ENCODE measurements at regions not wholly inside any gene's neighbourhood (a gene's known extent, or its start where the extent isn't known, plus 50 kb on each side); places are given as distances from the start of the nearest gene placed in this dataset.

DNA sequence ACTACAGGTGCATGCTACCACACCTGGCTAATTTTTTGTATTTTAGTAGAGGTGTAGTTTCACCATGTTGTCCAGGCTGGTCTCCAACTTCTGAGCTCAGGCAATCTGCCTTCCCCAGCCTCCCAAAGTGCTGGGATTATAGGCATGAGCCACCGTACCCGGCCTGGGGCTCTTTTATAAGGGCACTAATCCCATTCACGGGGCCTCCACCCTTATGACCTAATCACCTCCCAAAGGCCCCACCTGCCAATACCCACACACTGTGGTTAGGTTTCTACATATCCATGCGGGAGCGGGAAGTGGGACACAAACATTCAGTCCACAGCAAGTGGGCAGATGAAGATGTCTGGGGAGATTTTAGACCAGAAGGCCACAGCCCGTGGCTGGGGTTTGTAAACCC, 164.7 kb upstream of the SH3BP4 start:
- TF ChIP-seq, protein P1, sequence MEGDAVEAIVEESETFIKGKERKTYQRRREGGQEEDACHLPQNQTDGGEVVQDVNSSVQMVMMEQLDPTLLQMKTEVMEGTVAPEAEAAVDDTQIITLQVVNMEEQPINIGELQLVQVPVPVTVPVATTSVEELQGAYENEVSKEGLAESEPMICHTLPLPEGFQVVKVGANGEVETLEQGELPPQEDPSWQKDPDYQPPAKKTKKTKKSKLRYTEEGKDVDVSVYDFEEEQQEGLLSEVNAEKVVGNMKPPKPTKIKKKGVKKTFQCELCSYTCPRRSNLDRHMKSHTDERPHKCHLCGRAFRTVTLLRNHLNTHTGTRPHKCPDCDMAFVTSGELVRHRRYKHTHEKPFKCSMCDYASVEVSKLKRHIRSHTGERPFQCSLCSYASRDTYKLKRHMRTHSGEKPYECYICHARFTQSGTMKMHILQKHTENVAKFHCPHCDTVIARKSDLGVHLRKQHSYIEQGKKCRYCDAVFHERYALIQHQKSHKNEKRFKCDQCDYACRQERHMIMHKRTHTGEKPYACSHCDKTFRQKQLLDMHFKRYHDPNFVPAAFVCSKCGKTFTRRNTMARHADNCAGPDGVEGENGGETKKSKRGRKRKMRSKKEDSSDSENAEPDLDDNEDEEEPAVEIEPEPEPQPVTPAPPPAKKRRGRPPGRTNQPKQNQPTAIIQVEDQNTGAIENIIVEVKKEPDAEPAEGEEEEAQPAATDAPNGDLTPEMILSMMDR (IDR thresholded peaks at IDR 0.05): no peak
- TF ChIP-seq POLR2A (IDR thresholded peaks at IDR 0.05): no peak
- TF ChIP-seq EP300 (IDR thresholded peaks at IDR 0.05): no peak

Measured in tibial nerve (tissue), 4 donors.